ENCODE measurements at regions not wholly inside any gene's neighbourhood (a gene's known extent, or its start where the extent isn't known, plus 50 kb on each side); places are given as distances from the start of the nearest gene placed in this dataset.

DNA sequence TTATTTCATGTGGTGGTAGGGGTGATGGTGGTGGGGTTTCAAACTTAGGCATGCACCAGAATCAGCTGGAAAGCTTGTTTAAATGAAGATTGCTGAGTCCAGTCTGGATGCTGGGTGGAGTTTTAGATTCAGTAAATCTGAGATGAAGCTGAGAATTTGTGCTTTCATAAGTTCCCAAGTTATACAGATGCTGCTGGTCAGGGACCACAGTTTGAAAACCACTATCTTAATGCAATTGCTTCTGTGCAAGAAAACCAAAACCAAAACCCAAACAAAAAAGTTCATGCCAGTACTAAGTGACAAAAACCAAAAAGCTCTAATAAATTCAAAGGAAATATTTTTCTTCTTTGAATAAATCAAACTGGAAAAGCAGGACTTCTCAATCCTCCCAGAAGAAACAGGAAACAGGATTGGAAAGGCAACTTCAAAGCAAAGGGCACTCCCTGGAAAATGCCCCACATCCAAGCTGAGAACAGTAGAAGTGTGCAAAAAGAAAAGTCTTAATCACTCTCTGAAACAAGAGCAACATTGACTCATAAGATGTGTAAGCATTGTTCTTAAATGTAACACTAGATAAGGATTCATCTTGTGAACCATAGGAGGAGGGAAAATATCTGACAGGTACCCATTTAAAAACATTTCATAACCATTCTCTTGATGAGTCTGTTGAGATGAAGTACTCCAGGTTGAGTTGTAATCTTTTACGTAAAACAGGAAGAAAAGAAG lies 481.5 kb upstream of the HSF2 start:
- no peak for TF ChIP-seq ZNF678 (CRISPR knock-in tag; IDR thresholded peaks at IDR 0.05)
- TF ChIP-seq, protein P1, sequence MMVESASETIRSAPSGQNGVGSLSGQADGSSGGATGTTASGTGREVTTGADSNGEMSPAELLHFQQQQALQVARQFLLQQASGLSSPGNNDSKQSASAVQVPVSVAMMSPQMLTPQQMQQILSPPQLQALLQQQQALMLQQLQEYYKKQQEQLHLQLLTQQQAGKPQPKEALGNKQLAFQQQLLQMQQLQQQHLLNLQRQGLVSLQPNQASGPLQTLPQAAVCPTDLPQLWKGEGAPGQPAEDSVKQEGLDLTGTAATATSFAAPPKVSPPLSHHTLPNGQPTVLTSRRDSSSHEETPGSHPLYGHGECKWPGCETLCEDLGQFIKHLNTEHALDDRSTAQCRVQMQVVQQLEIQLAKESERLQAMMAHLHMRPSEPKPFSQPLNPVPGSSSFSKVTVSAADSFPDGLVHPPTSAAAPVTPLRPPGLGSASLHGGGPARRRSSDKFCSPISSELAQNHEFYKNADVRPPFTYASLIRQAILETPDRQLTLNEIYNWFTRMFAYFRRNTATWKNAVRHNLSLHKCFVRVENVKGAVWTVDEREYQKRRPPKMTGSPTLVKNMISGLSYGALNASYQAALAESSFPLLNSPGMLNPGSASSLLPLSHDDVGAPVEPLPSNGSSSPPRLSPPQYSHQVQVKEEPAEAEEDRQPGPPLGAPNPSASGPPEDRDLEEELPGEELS (CRISPR knock-in tag; IDR thresholded peaks at IDR 0.05), result no peak
- TF ChIP-seq, protein P2, sequence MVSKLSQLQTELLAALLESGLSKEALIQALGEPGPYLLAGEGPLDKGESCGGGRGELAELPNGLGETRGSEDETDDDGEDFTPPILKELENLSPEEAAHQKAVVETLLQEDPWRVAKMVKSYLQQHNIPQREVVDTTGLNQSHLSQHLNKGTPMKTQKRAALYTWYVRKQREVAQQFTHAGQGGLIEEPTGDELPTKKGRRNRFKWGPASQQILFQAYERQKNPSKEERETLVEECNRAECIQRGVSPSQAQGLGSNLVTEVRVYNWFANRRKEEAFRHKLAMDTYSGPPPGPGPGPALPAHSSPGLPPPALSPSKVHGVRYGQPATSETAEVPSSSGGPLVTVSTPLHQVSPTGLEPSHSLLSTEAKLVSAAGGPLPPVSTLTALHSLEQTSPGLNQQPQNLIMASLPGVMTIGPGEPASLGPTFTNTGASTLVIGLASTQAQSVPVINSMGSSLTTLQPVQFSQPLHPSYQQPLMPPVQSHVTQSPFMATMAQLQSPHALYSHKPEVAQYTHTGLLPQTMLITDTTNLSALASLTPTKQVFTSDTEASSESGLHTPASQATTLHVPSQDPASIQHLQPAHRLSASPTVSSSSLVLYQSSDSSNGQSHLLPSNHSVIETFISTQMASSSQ (IDR thresholded peaks at IDR 0.05; ENCODE audit: low read depth), result no peak
- TF ChIP-seq, protein P2 (CRISPR knock-in tag; IDR thresholded peaks at IDR 0.05; ENCODE audit: borderline replicate concordance), result no peak
- DNase-seq (ENCODE audit: low spot score) (no peak), ATAC-seq (no peak), FAIRE-seq (no peak)
- no peak overlapping the region for H3K27ac ChIP-seq (ENCODE audit: extremely low read length, insufficient read depth, low read length)
- in situ Hi-C loops (cut with HindIII; ENCODE audit: extremely low pct_ligation_motif_present, low pct_unique_long_range_greater_than_20kb), result no loop called here
- no peak overlapping the region for H3K9ac ChIP-seq (ENCODE audit: insufficient read depth, low read depth, low read length)
- H3K36me3 ChIP-seq (replicated peaks in 1 of 2; ENCODE audit: control insufficient read depth in 1 of 2, insufficient read depth in 2 of 2, low read length in 2 of 2), result no peaks in the 10 kb centered on the region
- no peaks in the 10 kb centered on the region for H3K9me3 ChIP-seq (ENCODE audit: low read length)
- no peaks in the 10 kb centered on the region for H3K27me3 ChIP-seq (ENCODE audit: control insufficient read depth in 1 of 2, insufficient read depth in 2 of 2, low read length in 2 of 2)
- ChIA-PET POLR2A (no interaction called here), CTCF (ENCODE audit: low intra/inter-chr PET ratio, low total read pairs) (no interaction called here)
- no TSS peak for BruUV-seq (replicated peaks)
- no peak overlapping the region for H3K4me2 ChIP-seq (ENCODE audit: low read depth, low read length)
- no peaks in the 10 kb centered on the region for H4K20me1 ChIP-seq (ENCODE audit: insufficient read depth, low read length)
- intact Hi-C loops (cut with micrococcal nuclease; ENCODE audit: unreplicated experiment), result no loop called here
- H2AFZ ChIP-seq (ENCODE audit: low read length), result no peak overlapping the region
- no peak overlapping the region for H3K4me3 ChIP-seq (replicated peaks in 1 of 3; ENCODE audit: insufficient read depth in 1 of 3, low read depth in 2 of 3, low read length in 3 of 3)
- WGBS (ENCODE audit: low lambda C conversion rate), result 4% methylated on average over 1 of the region's 1 CpG
- H3K4me1 ChIP-seq (ENCODE audit: insufficient read depth, low read length), result no peaks in the 10 kb centered on the region
- no peaks in the 10 kb centered on the region for H3K79me2 ChIP-seq (ENCODE audit: insufficient read depth, low read length)
